LNCaP clone FGC (cell line): ENCODE measurements at regions not wholly inside any gene's neighbourhood (a gene's known extent, or its start where the extent isn't known, plus 50 kb on each side); places are given as distances from the start of the nearest gene placed in this dataset.

Experiments
- DNase-seq: peaks from one replicate; pipeline ENCODE4 v3.0.0-alpha.2; 2011; ENCODE audit warnings: low read depth
- H3K4me3 ChIP-seq: 2 replicates; pipeline ENCODE4 v1.5.1; 2011; ENCODE audit warnings: mild to moderate bottlenecking, low read depth, low read length, control low read depth
- CTCF ChIP-seq: IDR thresholded peaks from 2 replicates; pipeline ENCODE4 v1.5.1; 2012; ENCODE audit warnings: mild to moderate bottlenecking; ENCODE audit not compliant: control insufficient read depth, insufficient read depth; ENCODE audit errors: extremely low read depth

DNA sequence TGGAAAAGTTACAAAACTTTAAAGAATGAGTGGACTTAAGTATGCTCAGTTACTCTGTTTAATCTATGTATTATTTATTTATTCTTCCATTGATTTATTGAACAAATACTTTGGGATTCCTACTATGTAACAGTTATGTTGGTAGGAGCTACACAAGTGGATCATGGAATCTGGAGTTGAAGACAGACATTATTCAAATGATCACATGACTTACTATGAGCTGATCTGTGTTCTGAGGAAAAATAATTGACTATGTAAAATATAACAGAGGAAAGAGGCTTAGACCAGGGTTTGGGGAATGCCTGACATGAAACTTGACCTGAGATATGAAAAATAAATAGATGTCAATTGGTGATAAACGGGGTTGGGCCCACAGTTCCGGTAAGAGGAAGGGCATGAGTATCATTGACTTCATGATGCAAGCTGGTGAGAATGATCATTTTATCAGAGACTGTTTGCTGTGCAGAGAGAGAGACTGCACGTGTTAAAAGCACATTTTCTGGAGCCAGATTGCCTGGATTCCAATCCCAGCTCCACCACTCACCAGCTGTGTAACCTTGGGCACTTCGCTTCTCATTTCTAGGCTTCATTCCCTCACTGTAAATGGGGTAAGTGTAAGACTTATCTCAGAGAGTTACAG is 179.0 kb downstream of the SPCS3 start:
- no peak for TF ChIP-seq CTCF
- DNase-seq = no peak
- H3K4me3 ChIP-seq = no peak overlapping the region

DNA sequence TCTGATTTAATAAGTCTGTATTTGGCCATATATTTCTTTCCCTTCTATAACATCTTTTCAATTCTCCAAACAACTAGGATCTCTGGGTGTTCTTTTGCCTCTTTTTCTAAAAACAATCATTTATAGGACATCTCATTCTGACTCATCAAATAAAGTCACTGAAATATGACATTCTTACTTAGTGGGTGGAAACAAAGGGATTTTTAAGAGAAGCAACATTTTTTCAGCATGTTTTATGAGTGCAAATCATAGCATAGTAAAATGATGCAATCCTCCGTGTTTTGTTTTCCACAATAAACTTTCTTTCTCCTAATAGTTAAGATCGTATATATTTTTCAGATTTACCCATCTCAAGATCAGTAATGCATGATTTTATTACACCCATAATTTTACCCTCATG is 179.8 kb downstream of the SPCS3 start:
- TF ChIP-seq CTCF = no peak
- H3K4me3 ChIP-seq = no peak overlapping the region
- no peak for DNase-seq

DNA sequence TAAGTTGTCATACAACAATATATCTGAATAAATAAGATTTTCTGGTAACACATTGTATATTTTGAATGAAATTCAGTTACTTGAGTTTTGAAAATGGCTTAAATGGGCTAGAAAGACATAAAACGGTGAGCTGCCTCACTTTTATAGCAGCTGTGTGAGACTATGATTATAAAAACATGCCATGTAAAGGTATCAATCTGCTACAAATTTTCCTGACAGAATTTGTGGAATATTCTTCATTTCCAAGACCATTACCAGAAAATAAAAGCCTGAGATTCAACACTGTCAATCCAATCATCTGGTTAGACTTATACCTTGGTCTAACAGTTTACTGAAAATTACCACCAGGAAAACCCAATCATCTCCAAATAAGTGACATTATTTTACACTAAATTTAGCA is 181.1 kb downstream of the SPCS3 start:
- no peak overlapping the region for H3K4me3 ChIP-seq
- no peak for TF ChIP-seq CTCF
- DNase-seq = no peak

DNA sequence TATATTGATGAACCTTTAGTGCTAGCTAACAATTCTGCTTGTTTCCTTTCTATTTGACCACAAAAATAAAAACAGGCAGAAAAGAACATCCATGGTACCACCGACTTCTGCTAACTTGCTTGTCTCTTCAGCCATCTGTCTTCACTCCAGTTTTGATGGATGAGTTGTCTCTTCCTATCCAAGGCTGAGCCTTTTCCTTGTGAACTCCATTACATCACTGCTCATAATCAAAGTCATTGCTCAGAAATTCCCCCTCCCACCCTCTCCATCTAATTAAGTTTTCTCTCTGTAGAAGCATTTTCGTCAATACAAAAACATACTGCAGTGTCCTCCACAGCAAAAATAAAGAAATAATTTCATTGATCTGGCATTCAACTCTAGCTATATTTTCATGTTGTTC is 184.4 kb downstream of the SPCS3 start:
- no peak for TF ChIP-seq CTCF
- H3K4me3 ChIP-seq = no peak overlapping the region

GRCh38 chr4:176507845-176508533 is 188.2 kb downstream of the SPCS3 start:
- TF ChIP-seq CTCF = no peak
- H3K4me3 ChIP-seq = no peak overlapping the region
- DNase-seq = no peak

More for the DNA sequence above, 184.4 kb downstream of the SPCS3 start:
- no peak for DNase-seq

DNA sequence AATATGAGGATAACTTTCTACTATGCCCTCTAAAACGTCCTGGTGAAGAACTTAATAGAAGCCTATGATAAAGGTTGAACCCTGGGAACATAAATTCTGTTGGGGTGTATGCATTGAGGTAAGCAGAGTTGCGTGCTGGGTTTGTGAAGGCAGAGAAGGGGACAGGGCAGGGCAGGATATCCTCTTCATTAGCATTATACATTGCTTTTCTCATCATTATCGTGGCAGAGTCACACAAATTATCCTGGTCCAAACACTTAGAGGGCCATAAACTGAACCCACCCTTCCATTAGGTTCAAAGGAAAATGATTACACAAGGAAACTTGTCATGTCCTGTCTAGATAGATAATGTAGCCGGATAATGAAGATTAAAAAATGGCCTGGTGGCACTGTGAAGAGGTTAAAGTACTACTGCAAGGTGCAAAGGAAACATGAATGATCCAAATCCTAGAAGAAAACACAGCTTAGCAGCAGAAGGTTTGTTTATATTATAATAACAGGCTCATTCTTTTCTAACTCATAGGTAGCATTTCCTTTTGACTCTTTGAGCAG is 189.1 kb downstream of the SPCS3 start:
- no peak for TF ChIP-seq CTCF
- no peak overlapping the region for H3K4me3 ChIP-seq
- no peak for DNase-seq
